ENCODE measurements at regions not wholly inside any gene's neighbourhood (a gene's known extent, or its start where the extent isn't known, plus 50 kb on each side); places are given as distances from the start of the nearest gene placed in this dataset.

GRCh38 chr2:9141706-9142460, 64.7 kb upstream of the ASAP2 start:
- TF ChIP-seq YY1 (IDR thresholded peaks at IDR 0.05; ENCODE audit: insufficient read depth, insufficient read length) (no peak), SUZ12 (IDR thresholded peaks at IDR 0.05; ENCODE audit: extremely low read depth, insufficient read depth, insufficient read length) (no peak)
